T47D (cell line): ENCODE measurements at regions not wholly inside any gene's neighbourhood (a gene's known extent, or its start where the extent isn't known, plus 50 kb on each side); places are given as distances from the start of the nearest gene placed in this dataset.
A peak's percentile ranks its signal among the peaks of the same experiment; 100 is the strongest.

ENCODE experiments used
- DNase-seq, 2 experiments: peaks; one replicate each; pipeline versions ENCODE4 v3.0.0 to v3.0.0-alpha.2; 2011 to 2012; ENCODE audit warnings: low read depth in 1 of 2, low spot score in 1 of 2
- JUND ChIP-seq: IDR thresholded peaks from 2 replicates; pipeline ENCODE4 v1.6.1; 2012; ENCODE audit warnings: low read depth
- in situ Hi-C: cut with HindIII; loops from 2 replicates; pipeline ENCODE4 v1.10.0; 2016; ENCODE audit warnings: low sequenced_read_pairs, low pct_unique_long_range_greater_than_20kb

DNA sequence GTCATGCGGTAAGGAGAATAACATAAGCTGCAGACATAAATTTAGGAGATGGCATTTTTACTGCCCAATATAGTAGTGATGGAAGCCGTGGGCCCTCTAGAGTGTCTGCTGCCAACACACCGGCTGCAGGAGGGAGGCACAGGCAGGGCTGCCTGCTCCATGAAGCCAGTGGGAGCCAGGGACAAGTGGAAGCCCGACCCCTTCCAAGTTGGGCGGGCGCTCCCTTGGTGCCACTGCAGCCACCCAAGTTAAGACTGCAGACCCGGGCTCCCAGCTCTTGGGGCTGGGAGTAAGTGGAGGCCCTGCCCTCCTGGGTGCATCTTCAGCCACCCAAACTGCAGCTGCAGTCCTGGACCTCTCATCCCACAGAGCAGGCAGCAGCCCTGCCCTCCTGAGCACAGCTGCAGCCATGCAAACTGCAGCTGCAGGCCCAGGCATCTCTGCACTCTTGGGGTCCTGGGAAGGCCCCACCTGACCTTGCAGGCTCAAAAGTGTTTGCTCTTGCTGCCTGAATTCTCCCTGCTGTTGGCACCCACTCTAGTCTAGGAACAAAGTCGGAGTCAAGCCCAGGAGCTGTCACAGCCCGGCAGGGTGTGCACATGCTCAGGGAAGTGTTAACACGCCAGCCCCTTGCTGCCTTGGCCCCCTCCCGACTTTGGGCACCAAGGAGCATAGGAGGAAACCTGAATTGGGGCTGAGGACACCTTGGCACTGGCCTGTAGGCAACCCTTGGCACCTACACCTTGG, 437.2 kb upstream of the PRMT6 start:
- in situ Hi-C loops = no loop called here
- TF ChIP-seq JUND = no peak
- DNase-seq = no peak

DNA sequence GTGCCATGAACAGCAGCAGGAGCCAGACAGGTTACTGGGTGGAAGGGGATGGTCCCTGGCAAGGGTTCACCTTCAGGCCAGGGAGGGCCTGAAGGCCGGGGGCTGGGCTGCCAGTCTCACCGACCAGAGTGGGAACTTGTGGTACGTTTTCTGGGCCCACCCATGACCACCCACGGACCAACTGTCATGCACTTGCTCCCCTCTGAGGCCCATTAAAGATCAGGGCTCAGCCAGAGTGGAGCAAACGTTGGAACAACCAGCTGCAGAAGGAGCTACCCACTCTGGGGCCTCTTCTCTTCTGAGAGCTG, 436.7 kb upstream of the PRMT6 start:
- in situ Hi-C loops = no loop called here
- no peak for TF ChIP-seq JUND
- no peak for DNase-seq

DNA sequence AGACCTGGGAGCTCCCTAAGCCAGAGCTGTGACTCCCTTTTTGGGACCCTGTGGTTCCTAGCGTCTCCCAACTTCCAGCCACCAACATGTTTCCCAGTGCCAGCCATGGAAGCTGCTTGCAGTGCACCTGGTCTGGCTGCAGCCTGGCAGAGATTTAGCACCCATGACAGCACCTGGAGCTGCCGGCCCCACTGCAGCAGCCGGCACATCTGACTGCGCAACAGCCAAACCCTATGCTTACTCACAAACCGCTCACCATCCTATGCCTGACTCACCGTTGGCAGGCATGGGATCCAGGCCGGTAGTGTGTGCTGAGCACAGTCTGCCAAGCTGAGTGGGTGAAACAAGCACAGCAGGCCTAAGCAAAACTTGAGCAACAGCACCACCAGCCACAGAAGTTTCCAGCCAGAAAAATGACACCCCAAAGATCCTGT, 435.9 kb upstream of the PRMT6 start:
- DNase-seq = peak; percentile 5 to 39
- in situ Hi-C loops = no loop called here
- TF ChIP-seq JUND = no peak

DNA sequence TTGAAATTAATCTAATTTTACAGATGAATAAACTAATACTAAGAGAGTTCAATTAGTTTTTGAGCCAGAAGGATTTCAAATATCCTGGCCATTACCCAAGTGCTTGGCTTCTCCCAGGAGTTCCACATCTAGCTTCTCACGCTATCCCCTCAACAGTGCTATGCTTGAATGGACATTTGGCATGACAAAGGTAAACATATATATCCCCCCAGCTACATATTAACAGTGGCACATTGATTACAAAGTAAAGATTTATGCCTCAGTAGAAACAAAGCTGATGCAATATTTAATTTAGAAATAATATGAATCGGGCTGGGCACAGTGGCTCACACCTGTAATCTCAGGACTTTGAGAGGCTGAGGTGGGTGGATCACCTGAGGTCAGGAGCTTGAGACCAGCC, 434.6 kb upstream of the PRMT6 start:
- in situ Hi-C loops = no loop called here
- DNase-seq = no peak
- no peak for TF ChIP-seq JUND

DNA sequence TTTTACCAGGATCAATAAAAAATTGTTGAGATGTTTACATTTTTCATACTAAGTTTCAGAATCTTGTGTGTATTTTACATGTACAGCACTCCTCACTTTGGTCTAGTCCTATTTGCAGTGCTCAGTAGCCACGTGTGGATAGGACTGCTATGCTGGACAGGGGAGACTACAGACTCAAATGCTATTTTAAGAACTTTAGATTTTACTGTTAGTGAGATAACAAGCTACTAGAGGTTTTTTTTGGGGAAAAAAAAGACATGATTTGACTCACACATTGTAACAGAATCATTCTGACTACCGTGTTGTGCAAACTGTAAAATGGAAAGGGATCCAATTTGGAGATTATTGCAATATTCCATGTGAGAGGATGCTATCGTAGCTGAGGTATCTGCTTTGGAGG, 418.9 kb upstream of the PRMT6 start:
- TF ChIP-seq JUND = no peak
- DNase-seq = no peak
- in situ Hi-C loops = no loop called here

DNA sequence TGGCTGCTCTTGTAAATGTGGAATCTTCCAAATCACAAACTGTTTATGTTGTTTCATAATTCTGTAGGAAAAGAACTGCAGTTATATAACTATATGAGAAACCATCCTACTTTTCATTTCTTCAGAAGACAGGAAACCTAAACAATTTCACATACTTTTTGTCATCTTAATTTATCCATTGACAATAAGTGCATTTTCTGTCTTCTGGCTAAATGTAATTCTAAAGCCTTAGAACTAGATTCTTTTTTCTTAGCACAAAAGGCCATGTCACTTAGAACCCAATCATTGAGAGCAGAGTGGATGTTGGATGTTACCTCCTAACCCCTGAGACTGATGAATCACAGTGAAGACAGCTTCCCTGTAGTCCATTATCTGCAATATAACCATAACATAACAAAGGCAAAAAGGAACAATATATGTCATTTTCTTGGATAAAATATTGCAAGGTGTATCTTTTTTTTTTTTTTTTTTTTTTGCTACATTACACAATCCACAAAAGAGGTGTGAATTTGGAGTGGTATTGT, 410.2 kb upstream of the PRMT6 start:
- no peak for TF ChIP-seq JUND
- DNase-seq = no peak
- in situ Hi-C loops = no loop called here

DNA sequence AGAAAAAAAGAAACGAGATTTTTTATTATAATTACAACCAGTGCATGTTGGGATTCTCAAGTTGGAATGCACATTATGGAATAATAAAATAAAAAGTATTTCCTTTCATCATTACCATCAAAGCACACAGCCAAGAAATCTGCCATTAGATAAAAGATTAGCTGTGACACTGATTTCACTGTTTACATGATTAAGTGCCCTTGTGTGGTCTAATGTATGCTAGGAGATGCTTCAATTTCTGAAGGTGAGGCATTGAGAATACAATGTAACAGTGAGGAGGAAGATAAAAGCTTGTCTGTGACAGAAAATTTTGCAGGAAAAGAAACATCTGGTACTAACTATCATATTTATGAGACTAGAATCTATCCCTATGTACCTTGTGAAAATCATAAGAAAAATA, 409.7 kb upstream of the PRMT6 start:
- DNase-seq = no peak
- TF ChIP-seq JUND = no peak
- in situ Hi-C loops = no loop called here

DNA sequence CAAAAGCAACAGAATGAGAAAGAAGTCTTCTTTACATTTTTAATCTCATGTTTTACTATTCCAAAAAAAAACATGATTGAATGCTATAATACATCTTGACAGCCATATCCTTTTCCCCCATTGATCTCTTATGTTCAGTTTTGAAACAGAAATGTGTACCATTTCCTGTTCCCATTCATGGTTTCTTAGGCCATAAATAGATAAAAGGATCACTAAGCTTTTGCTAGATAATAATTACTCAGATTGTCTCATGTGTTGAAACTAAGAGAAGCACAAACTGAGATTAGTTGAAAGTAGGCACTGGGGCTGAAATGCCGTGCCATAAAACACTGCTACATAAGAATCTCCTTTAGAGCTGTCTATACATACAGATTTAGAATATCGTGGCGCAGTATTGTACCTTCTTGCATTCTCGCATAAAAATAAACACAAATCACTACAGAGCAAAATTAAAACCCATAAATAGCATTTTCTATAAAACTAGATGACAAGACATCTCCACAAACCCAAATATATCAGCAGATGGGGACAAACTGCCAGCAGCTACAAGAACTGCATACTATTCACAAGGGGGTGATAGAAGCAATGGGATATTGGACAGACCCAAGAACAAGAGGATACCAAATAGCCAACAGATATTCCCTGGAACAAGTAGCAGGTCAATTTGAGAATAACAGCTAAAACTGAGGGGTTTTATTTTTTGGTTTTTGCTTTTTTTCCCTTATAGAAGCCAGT, 405.3 kb upstream of the PRMT6 start:
- peak in 1 of 2 experiments; percentile 8 for DNase-seq
- in situ Hi-C loops = no loop called here

DNA sequence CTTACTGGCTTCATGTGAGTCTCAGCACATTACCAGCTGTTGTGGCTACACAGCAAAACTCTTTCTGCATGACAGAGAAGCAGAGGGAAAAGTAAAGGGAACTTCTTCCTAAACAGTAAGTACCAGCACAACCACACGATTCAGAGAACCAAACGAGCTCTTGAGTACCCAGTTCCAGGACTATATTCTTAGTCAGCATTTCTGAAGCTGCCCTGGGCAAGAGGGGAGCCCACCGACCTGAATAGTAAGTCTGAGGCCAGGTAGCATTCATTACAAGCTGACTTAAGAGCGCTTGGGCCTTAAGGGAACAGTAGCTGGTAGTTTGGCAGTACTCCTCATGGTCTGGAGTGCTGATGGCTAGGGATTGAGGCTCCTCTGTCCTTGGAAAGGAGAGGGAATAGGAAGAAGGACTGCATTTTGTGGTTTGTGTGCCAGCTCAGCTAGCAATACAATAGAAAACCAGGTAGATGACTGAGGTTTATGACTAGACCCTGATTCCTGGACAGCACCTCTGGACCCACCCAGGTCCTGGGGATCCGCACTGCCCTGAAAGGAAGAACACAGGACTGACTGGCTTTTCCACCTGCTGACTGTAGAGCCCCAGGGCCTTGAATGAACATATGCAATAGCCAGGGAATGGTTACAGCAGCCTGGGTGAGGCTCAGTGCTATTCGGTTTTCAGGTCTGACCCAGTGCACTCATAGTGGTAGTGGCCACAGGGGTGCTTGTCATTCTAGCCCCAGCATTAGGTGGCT, 396.8 kb upstream of the PRMT6 start:
- in situ Hi-C loops = no loop called here
- DNase-seq = peak in 1 of 2 experiments; percentile 47
- no peak for TF ChIP-seq JUND

More for the DNA sequence above, 405.3 kb upstream of the PRMT6 start:
- no peak for TF ChIP-seq JUND

DNA sequence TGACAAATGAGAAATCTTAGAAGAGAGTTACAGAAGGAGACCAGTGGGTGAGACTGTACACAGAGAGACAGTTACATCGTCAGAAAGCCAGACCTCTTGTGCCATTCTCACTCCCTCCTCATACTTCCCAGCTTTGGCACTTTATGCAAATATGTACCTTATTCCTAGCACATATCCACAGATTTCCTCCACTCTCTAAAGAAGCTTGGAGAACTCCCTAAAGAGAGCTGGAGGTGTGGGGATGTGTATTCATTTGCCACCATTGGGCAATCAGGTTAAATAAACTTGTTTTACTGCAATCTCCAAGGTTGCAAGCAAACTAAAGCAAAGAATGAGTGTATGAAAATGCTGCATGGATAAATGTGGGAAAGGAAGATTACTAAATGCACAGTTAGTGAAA, 380.9 kb upstream of the PRMT6 start:
- no peak for DNase-seq
- TF ChIP-seq JUND = no peak
- in situ Hi-C loops = no loop called here

DNA sequence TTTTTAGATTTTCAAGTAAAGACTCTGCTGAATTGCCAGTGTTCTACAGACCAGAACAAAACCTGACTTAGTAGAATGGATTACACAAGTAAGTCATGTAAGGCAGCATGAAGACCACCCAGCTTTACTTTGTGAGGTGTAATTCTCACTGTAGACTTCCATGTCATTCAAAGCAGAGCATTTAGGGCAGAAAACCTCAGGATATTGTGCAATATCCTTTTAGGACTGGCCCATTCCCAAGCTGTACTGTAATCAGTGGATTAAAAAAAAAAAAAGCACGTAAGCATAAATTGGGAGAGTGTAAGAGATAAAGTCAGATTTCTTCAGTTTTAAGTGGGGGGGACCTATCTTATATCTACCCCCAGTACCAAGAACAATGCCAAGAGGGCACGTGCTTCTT, 380.5 kb upstream of the PRMT6 start:
- in situ Hi-C loops = no loop called here
- TF ChIP-seq JUND = no peak
- no peak for DNase-seq

DNA sequence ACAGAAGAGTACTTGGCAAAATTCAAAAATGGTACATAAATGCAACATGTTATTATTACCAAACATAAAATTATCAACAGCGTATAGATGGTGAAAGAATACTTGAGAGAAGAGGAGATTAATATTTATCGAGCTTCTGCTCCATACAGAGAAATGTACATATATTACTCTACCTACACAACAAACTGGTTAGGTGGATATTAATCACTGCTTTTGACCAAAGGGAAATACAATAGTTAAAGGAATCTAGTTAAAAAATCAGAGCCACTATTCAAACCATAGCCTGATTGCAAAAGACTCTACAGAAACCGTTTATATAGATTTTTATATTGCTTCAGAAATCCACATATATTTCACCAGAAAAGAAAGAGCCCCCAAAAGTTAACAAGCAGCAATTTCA, 379.3 kb upstream of the PRMT6 start:
- in situ Hi-C loops = no loop called here

DNA sequence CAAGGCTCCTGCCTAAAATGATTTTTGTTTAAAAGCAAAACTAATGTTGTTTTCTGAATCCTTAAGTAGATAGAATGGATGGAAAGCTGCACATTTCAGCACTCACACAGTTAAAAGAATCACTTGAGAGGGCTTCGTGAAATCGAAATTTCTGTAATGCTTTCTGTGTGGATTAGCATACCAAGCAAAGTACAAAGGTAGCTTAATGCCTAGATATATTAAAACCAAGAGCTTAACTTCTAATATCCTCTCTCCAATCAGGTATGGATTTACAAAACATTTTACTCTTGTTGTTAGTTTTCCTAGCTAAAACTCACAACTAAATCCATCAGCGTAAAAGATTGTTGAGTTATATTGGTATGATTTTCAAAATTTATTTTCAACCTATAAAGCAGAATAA, 378.8 kb upstream of the PRMT6 start:
- DNase-seq = no peak
- in situ Hi-C loops = no loop called here
- no peak for TF ChIP-seq JUND

More for the DNA sequence above, 379.3 kb upstream of the PRMT6 start:
- DNase-seq = no peak
- TF ChIP-seq JUND = no peak
